Panc1 (cell line): ENCODE measurements at regions not wholly inside any gene's neighbourhood (a gene's known extent, or its start where the extent isn't known, plus 50 kb on each side); places are given as distances from the start of the nearest gene placed in this dataset.

Experiments used
- ATAC-seq: fragments of 200-7000 bp; cut with Tn5 transposase; 2 replicates; pipeline ENCODE4 v1.9.1; 2020; ENCODE audit warnings: mild to moderate bottlenecking, moderate library complexity
- BruUV-seq: library from RNA; stranded (reverse); fragments of 400-500 nt; replicated peaks from 2 replicates; lab custom pipeline; 2021; lab: Mats Ljungman, UMichigan
- CTCF ChIA-PET: fragments of 300-600 bp; sonication (Branson Sonifier 250); formaldehyde crosslinking; loops from one replicate; lab custom pipeline; 2022; ENCODE audit warnings: antibody characterized with exemption; lab: Charles Lee
- POLR2A ChIA-PET: fragments of 300-600 bp; sonication (Branson Sonifier 250); formaldehyde crosslinking; loops from one replicate; lab custom pipeline; 2022; ENCODE audit warnings: antibody characterized with exemption; lab: Charles Lee
- DNase-seq: peaks from one replicate; pipeline ENCODE4 v3.0.0-alpha.2; 2010; ENCODE audit warnings: low read depth, low spot score
- H3K27ac ChIP-seq: 2 replicates; pipeline ENCODE4 v1.5.1; 2011; ENCODE audit warnings: mild to moderate bottlenecking, low read length, inconsistent platforms
- H3K27me3 ChIP-seq: fragments of 200-500 bp; sonication (Bioruptor generic); 2 replicates; pipeline ENCODE4 v1.6.0; 2014; ENCODE audit warnings: low read length, inconsistent platforms; ENCODE audit not compliant: control insufficient read depth, insufficient read depth
- H3K36me3 ChIP-seq: fragments of 200-500 bp; sonication (Bioruptor generic); 2 replicates; pipeline ENCODE4 v1.5.1; 2014; ENCODE audit warnings: inconsistent platforms, mild to moderate bottlenecking, low read length, moderate library complexity; ENCODE audit not compliant: control insufficient read depth, insufficient read depth
- H3K4me1 ChIP-seq: 2 replicates; pipeline ENCODE4 v1.5.1; 2011; ENCODE audit warnings: inconsistent platforms, mild to moderate bottlenecking, low read length, moderate library complexity; ENCODE audit not compliant: control insufficient read depth, insufficient read depth
- H3K4me3 ChIP-seq, 2 experiments: 2 replicates each; pipeline ENCODE4 v1.5.1; 2011 to 2012; ENCODE audit warnings: low read depth in 2 of 2, low read length in 2 of 2, mild to moderate bottlenecking in 2 of 2, inconsistent platforms in 1 of 2, moderate library complexity in 1 of 2
- H3K9me3 ChIP-seq: fragments of 200-500 bp; sonication (Bioruptor generic); 2 replicates; pipeline ENCODE4 v1.5.1; 2014; ENCODE audit warnings: low read depth, mild to moderate bottlenecking, inconsistent platforms, low read length, moderate library complexity; ENCODE audit not compliant: control insufficient read depth, insufficient read depth
- POLR2AphosphoS5 ChIP-seq: IDR thresholded peaks from 2 replicates; pipeline ENCODE4 v1.6.1; 2012; ENCODE audit warnings: mild to moderate bottlenecking, low read depth, low read length, moderate library complexity
- SIN3A ChIP-seq: IDR thresholded peaks from 2 replicates; pipeline ENCODE4 v1.6.1; 2012; ENCODE audit warnings: low read depth, mild to moderate bottlenecking, low read length, moderate library complexity, borderline replicate concordance; ENCODE audit not compliant: insufficient read depth
- TCF7L2 ChIP-seq: IDR thresholded peaks from 2 replicates; pipeline ENCODE4 v1.6.1; 2011; ENCODE audit warnings: mild to moderate bottlenecking, low read depth, low read length, inconsistent platforms
- in situ Hi-C: cut with HindIII; loops from 2 replicates; pipeline ENCODE4 v1.10.0; 2016; ENCODE audit warnings: low sequenced_read_pairs, low pct_unique_long_range_greater_than_20kb
- intact Hi-C: fragments of 100-400 bp; cut with micrococcal nuclease; formaldehyde crosslinking; loops from one replicate; pipeline ENCODE4 v1.10.0; 2022; ENCODE audit not compliant: unreplicated experiment
- TF ChIP-seq, protein P1 (sequence below), 2 experiments: IDR thresholded peaks; 2 replicates each; pipeline ENCODE4 v1.6.1; 2011 to 2012; ENCODE audit warnings: low read depth in 2 of 2, control low read depth in 1 of 2, low read length in 1 of 2, mild to moderate bottlenecking in 1 of 2, moderate library complexity in 1 of 2; ENCODE audit not compliant: insufficient read depth in 1 of 2
- TF ChIP-seq, protein P2 (sequence below): fragments of 450-650 bp; IDR thresholded peaks from 2 replicates; pipeline ENCODE4 v1.5.1; 2017; ENCODE audit warnings: mild to moderate bottlenecking

DNA sequence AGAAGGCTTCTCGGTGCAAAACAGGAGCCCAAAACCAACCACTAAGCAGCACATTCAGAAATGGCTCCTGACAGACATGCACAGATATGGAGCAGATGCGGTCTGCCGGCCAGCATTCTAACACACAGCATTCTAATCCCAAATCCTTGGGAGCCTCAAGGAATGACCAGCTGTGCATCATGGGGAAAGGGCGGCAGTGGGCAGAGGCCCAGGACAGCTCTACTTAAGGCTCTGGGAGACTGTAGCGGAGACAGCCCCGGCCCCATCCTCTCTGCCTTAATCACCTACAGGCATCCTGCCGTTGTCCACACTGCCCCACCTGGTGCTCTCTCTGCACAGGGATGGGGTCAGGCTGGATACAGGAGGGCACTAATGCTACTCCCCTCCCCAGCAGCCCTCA lies 1016.0 kb downstream of the UQCRFS1 start:
- no peak for TF ChIP-seq POLR2AphosphoS5
- no peaks in the 10 kb centered on the region for H3K36me3 ChIP-seq
- intact Hi-C loops (no loop called here), in situ Hi-C loops (no loop called here)
- H3K27me3 ChIP-seq: no peaks in the 10 kb centered on the region
- POLR2A ChIA-PET: no interaction called here
- no peaks in the 10 kb centered on the region for H3K4me1 ChIP-seq
- H3K27ac ChIP-seq: no peak overlapping the region
- H3K4me3 ChIP-seq: no peak overlapping the region
- CTCF ChIA-PET: no interaction called here
- no peak for DNase-seq
- no peak for ATAC-seq
- BruUV-seq: no TSS peak
- H3K9me3 ChIP-seq: no peaks in the 10 kb centered on the region

DNA sequence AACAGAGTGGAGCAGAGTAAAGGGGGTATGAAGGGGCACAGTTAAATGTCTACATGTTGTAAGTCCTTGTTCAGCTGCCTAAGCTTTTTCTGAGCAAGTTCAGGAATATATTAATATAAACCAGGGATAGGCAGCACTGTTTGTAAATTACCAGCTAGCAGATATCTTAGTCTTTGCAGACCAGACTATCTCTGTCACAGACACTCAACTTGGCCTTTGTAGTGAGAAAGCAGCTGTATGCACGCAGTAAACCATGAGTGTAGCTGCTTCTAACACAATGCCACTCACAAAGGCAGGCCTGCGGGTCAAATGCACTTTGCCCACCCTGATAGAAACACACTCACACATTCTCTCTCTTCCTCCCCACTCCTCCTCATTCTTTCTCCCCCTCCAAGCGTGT lies 1016.9 kb downstream of the UQCRFS1 start:
- Histone ChIP-seq H3K4me1 (no peaks in the 10 kb centered on the region), H3K36me3 (no peaks in the 10 kb centered on the region), H3K27me3 (no peaks in the 10 kb centered on the region), H3K27ac (no peak overlapping the region), H3K9me3 (no peaks in the 10 kb centered on the region), H3K4me3 (no peak overlapping the region)
- CTCF ChIA-PET: no interaction called here
- DNase-seq (no peak), ATAC-seq (no peak)
- POLR2A ChIA-PET: no interaction called here
- no peak for TF ChIP-seq TCF7L2
- TF ChIP-seq, protein P1, sequence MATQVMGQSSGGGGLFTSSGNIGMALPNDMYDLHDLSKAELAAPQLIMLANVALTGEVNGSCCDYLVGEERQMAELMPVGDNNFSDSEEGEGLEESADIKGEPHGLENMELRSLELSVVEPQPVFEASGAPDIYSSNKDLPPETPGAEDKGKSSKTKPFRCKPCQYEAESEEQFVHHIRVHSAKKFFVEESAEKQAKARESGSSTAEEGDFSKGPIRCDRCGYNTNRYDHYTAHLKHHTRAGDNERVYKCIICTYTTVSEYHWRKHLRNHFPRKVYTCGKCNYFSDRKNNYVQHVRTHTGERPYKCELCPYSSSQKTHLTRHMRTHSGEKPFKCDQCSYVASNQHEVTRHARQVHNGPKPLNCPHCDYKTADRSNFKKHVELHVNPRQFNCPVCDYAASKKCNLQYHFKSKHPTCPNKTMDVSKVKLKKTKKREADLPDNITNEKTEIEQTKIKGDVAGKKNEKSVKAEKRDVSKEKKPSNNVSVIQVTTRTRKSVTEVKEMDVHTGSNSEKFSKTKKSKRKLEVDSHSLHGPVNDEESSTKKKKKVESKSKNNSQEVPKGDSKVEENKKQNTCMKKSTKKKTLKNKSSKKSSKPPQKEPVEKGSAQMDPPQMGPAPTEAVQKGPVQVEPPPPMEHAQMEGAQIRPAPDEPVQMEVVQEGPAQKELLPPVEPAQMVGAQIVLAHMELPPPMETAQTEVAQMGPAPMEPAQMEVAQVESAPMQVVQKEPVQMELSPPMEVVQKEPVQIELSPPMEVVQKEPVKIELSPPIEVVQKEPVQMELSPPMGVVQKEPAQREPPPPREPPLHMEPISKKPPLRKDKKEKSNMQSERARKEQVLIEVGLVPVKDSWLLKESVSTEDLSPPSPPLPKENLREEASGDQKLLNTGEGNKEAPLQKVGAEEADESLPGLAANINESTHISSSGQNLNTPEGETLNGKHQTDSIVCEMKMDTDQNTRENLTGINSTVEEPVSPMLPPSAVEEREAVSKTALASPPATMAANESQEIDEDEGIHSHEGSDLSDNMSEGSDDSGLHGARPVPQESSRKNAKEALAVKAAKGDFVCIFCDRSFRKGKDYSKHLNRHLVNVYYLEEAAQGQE (IDR thresholded peaks at IDR 0.05; ENCODE audit: insufficient read depth in 1 of 2, low read depth in 2 of 2, low read length in 1 of 2): no peak
- TF ChIP-seq POLR2AphosphoS5: no peak
- TF ChIP-seq SIN3A: no peak
- TF ChIP-seq, protein P2, sequence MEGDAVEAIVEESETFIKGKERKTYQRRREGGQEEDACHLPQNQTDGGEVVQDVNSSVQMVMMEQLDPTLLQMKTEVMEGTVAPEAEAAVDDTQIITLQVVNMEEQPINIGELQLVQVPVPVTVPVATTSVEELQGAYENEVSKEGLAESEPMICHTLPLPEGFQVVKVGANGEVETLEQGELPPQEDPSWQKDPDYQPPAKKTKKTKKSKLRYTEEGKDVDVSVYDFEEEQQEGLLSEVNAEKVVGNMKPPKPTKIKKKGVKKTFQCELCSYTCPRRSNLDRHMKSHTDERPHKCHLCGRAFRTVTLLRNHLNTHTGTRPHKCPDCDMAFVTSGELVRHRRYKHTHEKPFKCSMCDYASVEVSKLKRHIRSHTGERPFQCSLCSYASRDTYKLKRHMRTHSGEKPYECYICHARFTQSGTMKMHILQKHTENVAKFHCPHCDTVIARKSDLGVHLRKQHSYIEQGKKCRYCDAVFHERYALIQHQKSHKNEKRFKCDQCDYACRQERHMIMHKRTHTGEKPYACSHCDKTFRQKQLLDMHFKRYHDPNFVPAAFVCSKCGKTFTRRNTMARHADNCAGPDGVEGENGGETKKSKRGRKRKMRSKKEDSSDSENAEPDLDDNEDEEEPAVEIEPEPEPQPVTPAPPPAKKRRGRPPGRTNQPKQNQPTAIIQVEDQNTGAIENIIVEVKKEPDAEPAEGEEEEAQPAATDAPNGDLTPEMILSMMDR: no peak
- no TSS peak for BruUV-seq
- intact Hi-C loops: no loop called here
- in situ Hi-C loops: no loop called here

DNA sequence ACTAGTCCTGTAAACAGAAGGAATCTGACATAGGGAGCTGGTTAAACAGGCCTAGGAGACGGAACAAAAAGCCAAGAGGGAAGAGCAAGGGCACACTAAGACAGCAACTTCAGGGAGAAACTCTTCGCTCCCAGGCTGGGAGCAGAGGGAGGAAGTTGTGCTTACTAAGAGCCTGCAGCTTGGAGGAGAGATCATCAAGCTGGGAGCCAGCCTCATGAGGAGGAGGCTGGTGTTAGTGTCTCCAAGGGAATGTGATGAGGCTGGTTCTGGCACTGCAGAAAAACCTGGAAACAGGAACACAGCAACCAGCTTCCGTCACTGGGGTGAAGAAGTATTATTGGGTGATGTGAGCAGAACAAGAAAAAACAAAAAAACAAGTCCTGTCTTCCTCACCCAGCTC lies 1027.3 kb downstream of the UQCRFS1 start:
- DNase-seq (no peak), ATAC-seq (no peak)
- TF ChIP-seq TCF7L2: no peak
- no peak for TF ChIP-seq SIN3A
- TF ChIP-seq POLR2AphosphoS5: no peak
- TF ChIP-seq, protein P1 (IDR thresholded peaks at IDR 0.05; ENCODE audit: insufficient read depth in 1 of 2, low read depth in 2 of 2, low read length in 1 of 2): no peak
- TF ChIP-seq, protein P2: no peak
- no peaks in the 10 kb centered on the region for H3K4me1 ChIP-seq
- H3K4me3 ChIP-seq: no peak overlapping the region
- CTCF ChIA-PET: interaction anchor here (0.5 kb wide), 1 partner anchor 332 kb away, joined by 8 read pairs; no protein-coding TSS in a partner anchor
- no TSS peak for BruUV-seq
- intact Hi-C loops (no loop called here), in situ Hi-C loops (no loop called here)
- no peaks in the 10 kb centered on the region for H3K27me3 ChIP-seq
- no peaks in the 10 kb centered on the region for H3K36me3 ChIP-seq
- no peak overlapping the region for H3K27ac ChIP-seq
- H3K9me3 ChIP-seq: no peaks in the 10 kb centered on the region
- POLR2A ChIA-PET: no interaction called here
